ENCODE measurements at regions not wholly inside any gene's neighbourhood (a gene's known extent, or its start where the extent isn't known, plus 50 kb on each side); places are given as distances from the start of the nearest gene placed in this dataset.
A peak's percentile ranks its signal among the peaks of the same experiment; 100 is the strongest.

GRCh38 chr14:85296456-85297210 lies 233.3 kb upstream of the FLRT2 start:
- DNase-seq (ENCODE audit: low read depth in 2 of 2): no peak

GRCh38 chr14:85300107-85300506 lies 229.8 kb upstream of the FLRT2 start:
- DNase-seq (ENCODE audit: low read depth in 2 of 2): no peak

GRCh38 chr14:85301506-85301905 lies 228.4 kb upstream of the FLRT2 start:
- DNase-seq (ENCODE audit: low read depth in 2 of 2): no peak

GRCh38 chr14:85306024-85306423 lies 223.9 kb upstream of the FLRT2 start:
- no peak for DNase-seq (ENCODE audit: low read depth in 2 of 2)

- DNase-seq (ENCODE audit: low read depth in 2 of 2): no peak
Observed at GRCh38 chr14:85308531-85309300, 221.2 kb upstream of the FLRT2 start.

- no peak for DNase-seq (ENCODE audit: low read depth in 2 of 2)
Observed at GRCh38 chr14:85310491-85311272, 219.3 kb upstream of the FLRT2 start.

- DNase-seq (ENCODE audit: low read depth in 2 of 2): peak; percentile 42 to 54
Observed at GRCh38 chr14:85313560-85314207, 216.3 kb upstream of the FLRT2 start.

GRCh38 chr14:85315290-85315689 lies 214.7 kb upstream of the FLRT2 start:
- DNase-seq (ENCODE audit: low read depth in 2 of 2): no peak

GRCh38 chr14:85315733-85316290 lies 214.1 kb upstream of the FLRT2 start:
- DNase-seq (ENCODE audit: low read depth in 2 of 2): no peak

GRCh38 chr14:85316701-85317410 lies 213.1 kb upstream of the FLRT2 start:
- no peak for DNase-seq (ENCODE audit: low read depth in 2 of 2)

GRCh38 chr14:85317491-85318021 lies 212.4 kb upstream of the FLRT2 start:
- DNase-seq (ENCODE audit: low read depth in 2 of 2): no peak

GRCh38 chr14:85319101-85319500 lies 210.8 kb upstream of the FLRT2 start:
- DNase-seq (ENCODE audit: low read depth in 2 of 2): no peak

- no peak for DNase-seq (ENCODE audit: low read depth in 2 of 2)
Observed at GRCh38 chr14:85319998-85320630, 209.8 kb upstream of the FLRT2 start.

- DNase-seq (ENCODE audit: low read depth in 2 of 2): no peak
Observed at GRCh38 chr14:85325134-85326017, 204.6 kb upstream of the FLRT2 start.

GRCh38 chr14:85332401-85332800 lies 197.5 kb upstream of the FLRT2 start:
- no peak for DNase-seq (ENCODE audit: low read depth in 2 of 2)

GRCh38 chr14:85333313-85333712 lies 196.6 kb upstream of the FLRT2 start:
- DNase-seq (ENCODE audit: low read depth in 2 of 2): no peak

- DNase-seq (ENCODE audit: low read depth in 2 of 2): no peak
Observed at GRCh38 chr14:85333841-85334240, 196.1 kb upstream of the FLRT2 start.

GRCh38 chr14:85334316-85334715 lies 195.6 kb upstream of the FLRT2 start:
- no peak for DNase-seq (ENCODE audit: low read depth in 2 of 2)

- DNase-seq (ENCODE audit: low read depth in 2 of 2): no peak
Observed at GRCh38 chr14:85336257-85336656, 193.7 kb upstream of the FLRT2 start.

All from fibroblast of skin of left biceps (primary cell).